ENCODE measurements at regions not wholly inside any gene's neighbourhood (a gene's known extent, or its start where the extent isn't known, plus 50 kb on each side); places are given as distances from the start of the nearest gene placed in this dataset.

DNA sequence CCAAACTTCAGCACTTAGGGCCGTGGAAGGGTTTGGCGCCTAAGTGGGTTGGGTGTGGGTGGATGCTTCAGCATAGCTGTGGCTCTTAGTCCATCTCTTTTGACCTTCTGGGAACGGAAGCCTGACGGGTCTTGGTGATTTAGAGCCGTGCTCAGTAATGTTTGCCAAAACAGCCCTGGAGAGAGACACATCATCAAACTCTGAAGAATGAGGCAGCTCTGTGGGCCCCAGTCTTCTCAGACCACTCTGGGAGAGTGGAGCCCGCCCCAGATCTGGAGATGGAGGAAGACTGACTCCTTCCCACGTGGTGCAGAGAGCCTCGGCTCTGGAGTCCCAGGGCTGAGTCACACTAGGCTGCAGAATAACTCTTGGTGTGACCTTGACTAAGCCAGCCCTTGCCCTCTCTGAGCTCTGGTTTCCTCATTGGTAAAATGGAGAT is 168.9 kb downstream of the C11orf91 start:
- TF ChIP-seq, protein P1, sequence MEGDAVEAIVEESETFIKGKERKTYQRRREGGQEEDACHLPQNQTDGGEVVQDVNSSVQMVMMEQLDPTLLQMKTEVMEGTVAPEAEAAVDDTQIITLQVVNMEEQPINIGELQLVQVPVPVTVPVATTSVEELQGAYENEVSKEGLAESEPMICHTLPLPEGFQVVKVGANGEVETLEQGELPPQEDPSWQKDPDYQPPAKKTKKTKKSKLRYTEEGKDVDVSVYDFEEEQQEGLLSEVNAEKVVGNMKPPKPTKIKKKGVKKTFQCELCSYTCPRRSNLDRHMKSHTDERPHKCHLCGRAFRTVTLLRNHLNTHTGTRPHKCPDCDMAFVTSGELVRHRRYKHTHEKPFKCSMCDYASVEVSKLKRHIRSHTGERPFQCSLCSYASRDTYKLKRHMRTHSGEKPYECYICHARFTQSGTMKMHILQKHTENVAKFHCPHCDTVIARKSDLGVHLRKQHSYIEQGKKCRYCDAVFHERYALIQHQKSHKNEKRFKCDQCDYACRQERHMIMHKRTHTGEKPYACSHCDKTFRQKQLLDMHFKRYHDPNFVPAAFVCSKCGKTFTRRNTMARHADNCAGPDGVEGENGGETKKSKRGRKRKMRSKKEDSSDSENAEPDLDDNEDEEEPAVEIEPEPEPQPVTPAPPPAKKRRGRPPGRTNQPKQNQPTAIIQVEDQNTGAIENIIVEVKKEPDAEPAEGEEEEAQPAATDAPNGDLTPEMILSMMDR (conservative IDR thresholded peaks at IDR 0.05; ENCODE audit: low read depth, low read length), result no peak
- TF ChIP-seq EZH2 (IDR thresholded peaks at IDR 0.05; ENCODE audit: low read length, unreplicated experiment), result no peak
- TF ChIP-seq EZH2phosphoT487 (IDR thresholded peaks at IDR 0.05; ENCODE audit: borderline replicate concordance, low read length), result no peak

Measured in PC-3 (cell line).